GM19025 (cell line): ENCODE measurements at regions not wholly inside any gene's neighbourhood (a gene's known extent, or its start where the extent isn't known, plus 50 kb on each side); places are given as distances from the start of the nearest gene placed in this dataset.

ENCODE experiments used
- ATAC-seq: cut with Tn5 transposase; IDR thresholded peaks from one replicate; pipeline ENCODE4 v1.9.1; 2021; ENCODE audit warnings: mild to moderate bottlenecking, low read depth, moderate library complexity; ENCODE audit not compliant: unreplicated experiment

- no peak for ATAC-seq
These were observed 207.8 kb downstream of the TTLL2 start for GRCh38 chr6:167532410-167533288.

GRCh38 chr6:167533851-167534250 lies 209.0 kb downstream of the TTLL2 start:
- no peak for ATAC-seq

GRCh38 chr6:167537816-167538215 lies 212.9 kb downstream of the TTLL2 start:
- ATAC-seq: no peak

- ATAC-seq: no peak
These were observed 213.9 kb downstream of the TTLL2 start for GRCh38 chr6:167538746-167539145.

GRCh38 chr6:167540796-167541195 lies 215.9 kb downstream of the TTLL2 start:
- ATAC-seq: no peak

GRCh38 chr6:167541544-167541943 lies 216.7 kb downstream of the TTLL2 start:
- no peak for ATAC-seq

- no peak for ATAC-seq
These were observed 219.0 kb downstream of the TTLL2 start for GRCh38 chr6:167543602-167544497.

- no peak for ATAC-seq
These were observed 221.9 kb downstream of the TTLL2 start for GRCh38 chr6:167546611-167547327.

- ATAC-seq: no peak
These were observed 222.4 kb downstream of the TTLL2 start for GRCh38 chr6:167547328-167547692.

- no peak for ATAC-seq
These were observed 222.9 kb downstream of the TTLL2 start for GRCh38 chr6:167547751-167548150.

GRCh38 chr6:167548451-167548850 lies 223.6 kb downstream of the TTLL2 start:
- ATAC-seq: no peak

- no peak for ATAC-seq
These were observed 224.3 kb downstream of the TTLL2 start for GRCh38 chr6:167549213-167549612.

GRCh38 chr6:167550941-167551627 lies 226.2 kb downstream of the TTLL2 start:
- no peak for ATAC-seq

GRCh38 chr6:167551628-167552257 lies 226.9 kb downstream of the TTLL2 start:
- ATAC-seq: no peak

GRCh38 chr6:167552258-167552630 lies 227.4 kb downstream of the TTLL2 start:
- ATAC-seq: no peak

- no peak for ATAC-seq
These were observed 228.3 kb downstream of the TTLL2 start for GRCh38 chr6:167552961-167553735.

GRCh38 chr6:167553736-167554119 lies 228.8 kb downstream of the TTLL2 start:
- ATAC-seq: no peak

- no peak for ATAC-seq
These were observed 230.0 kb downstream of the TTLL2 start for GRCh38 chr6:167554854-167555253.

GRCh38 chr6:167555836-167556235 lies 230.9 kb downstream of the TTLL2 start:
- ATAC-seq: no peak
